ENCODE measurements at regions not wholly inside any gene's neighbourhood (a gene's known extent, or its start where the extent isn't known, plus 50 kb on each side); places are given as distances from the start of the nearest gene placed in this dataset.

- no peak for DNase-seq (ENCODE audit: low spot score)
- Mint-ChIP-seq H3K9me3 (peaks cover 16% of the 10 kb centered on the region), H3K36me3 (ENCODE audit: low read depth) (no peaks in the 10 kb centered on the region), H3K4me3 (no peak overlapping the region), H3K27me3 (ENCODE audit: low read depth) (no peaks in the 10 kb centered on the region), H3K4me1 (ENCODE audit: low read depth) (no peaks in the 10 kb centered on the region), H3K27ac (no peak overlapping the region)
Observed at GRCh38 chr12:74922117-74922516, 287.5 kb downstream of the KCNC2 start.

GRCh38 chr12:74922642-74923041, 287.0 kb downstream of the KCNC2 start:
- no peaks in the 10 kb centered on the region for H3K36me3 Mint-ChIP-seq (ENCODE audit: low read depth)
- H3K9me3 Mint-ChIP-seq = peaks cover 16% of the 10 kb centered on the region
- H3K27me3 Mint-ChIP-seq (ENCODE audit: low read depth) = no peaks in the 10 kb centered on the region
- no peak overlapping the region for H3K27ac Mint-ChIP-seq
- H3K4me1 Mint-ChIP-seq (ENCODE audit: low read depth) = no peaks in the 10 kb centered on the region
- no peak overlapping the region for H3K4me3 Mint-ChIP-seq
- DNase-seq (ENCODE audit: low spot score) = no peak

GRCh38 chr12:74941670-74942069, 268.0 kb downstream of the KCNC2 start:
- H3K27ac Mint-ChIP-seq = no peak overlapping the region
- peaks cover 5% of the 10 kb centered on the region for H3K4me1 Mint-ChIP-seq (ENCODE audit: low read depth)
- H3K9me3 Mint-ChIP-seq = no peaks in the 10 kb centered on the region
- no peak for DNase-seq (ENCODE audit: low spot score)
- no peaks in the 10 kb centered on the region for H3K36me3 Mint-ChIP-seq (ENCODE audit: low read depth)
- H3K27me3 Mint-ChIP-seq (ENCODE audit: low read depth) = no peaks in the 10 kb centered on the region
- no peak overlapping the region for H3K4me3 Mint-ChIP-seq

DNA sequence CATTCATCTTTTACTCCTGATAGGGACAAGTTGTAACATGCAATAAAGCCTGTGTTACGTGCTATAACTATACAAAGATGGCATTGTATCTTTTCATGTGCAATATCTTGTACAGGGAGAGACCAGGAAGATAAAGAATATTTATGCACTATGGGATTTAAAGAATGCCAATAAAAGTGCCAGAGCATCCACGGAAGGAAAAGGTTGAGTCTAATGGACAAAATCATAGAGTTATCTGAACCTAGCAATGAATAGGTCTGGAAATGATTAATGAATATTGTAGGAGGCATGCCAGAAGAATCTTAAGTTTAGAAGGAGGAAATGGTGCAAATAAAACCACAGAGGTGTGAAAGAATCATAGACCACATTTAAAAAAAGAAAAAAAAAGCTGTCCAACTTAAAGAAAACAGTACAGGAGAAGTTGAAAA, 263.9 kb downstream of the KCNC2 start:
- peak overlapping the region; percentile 19 for H3K27ac Mint-ChIP-seq
- H3K4me3 Mint-ChIP-seq = no peak overlapping the region
- peaks cover 5% of the 10 kb centered on the region for H3K4me1 Mint-ChIP-seq (ENCODE audit: low read depth)
- no peaks in the 10 kb centered on the region for H3K9me3 Mint-ChIP-seq
- no peaks in the 10 kb centered on the region for H3K36me3 Mint-ChIP-seq (ENCODE audit: low read depth)
- no peaks in the 10 kb centered on the region for H3K27me3 Mint-ChIP-seq (ENCODE audit: low read depth)
- DNase-seq (ENCODE audit: low spot score) = no peak

DNA sequence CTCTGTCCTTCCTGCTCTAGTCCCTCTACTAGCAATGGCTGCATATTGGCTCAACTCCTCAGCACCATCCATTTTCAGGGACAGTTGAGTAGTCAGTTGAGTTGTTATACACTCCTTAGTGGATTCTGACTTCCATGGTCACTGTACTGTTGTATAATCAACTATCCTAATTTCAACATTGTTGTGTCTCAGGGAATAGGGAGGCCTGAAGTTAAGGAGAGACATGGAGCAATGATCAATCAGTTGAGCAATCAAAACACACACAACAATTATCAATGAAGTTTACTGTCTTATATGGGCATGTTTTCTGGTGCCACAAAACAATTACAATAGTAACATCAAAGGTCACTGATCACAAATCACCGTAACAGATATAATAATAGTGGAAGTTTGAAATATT, 255.9 kb downstream of the KCNC2 start:
- H3K4me3 Mint-ChIP-seq = no peak overlapping the region
- DNase-seq (ENCODE audit: low spot score) = no peak
- H3K27ac Mint-ChIP-seq = no peak overlapping the region
- H3K9me3 Mint-ChIP-seq = peaks cover 10% of the 10 kb centered on the region
- H3K4me1 Mint-ChIP-seq (ENCODE audit: low read depth) = no peaks in the 10 kb centered on the region
- H3K36me3 Mint-ChIP-seq (ENCODE audit: low read depth) = no peaks in the 10 kb centered on the region
- H3K27me3 Mint-ChIP-seq (ENCODE audit: low read depth) = no peaks in the 10 kb centered on the region

DNA sequence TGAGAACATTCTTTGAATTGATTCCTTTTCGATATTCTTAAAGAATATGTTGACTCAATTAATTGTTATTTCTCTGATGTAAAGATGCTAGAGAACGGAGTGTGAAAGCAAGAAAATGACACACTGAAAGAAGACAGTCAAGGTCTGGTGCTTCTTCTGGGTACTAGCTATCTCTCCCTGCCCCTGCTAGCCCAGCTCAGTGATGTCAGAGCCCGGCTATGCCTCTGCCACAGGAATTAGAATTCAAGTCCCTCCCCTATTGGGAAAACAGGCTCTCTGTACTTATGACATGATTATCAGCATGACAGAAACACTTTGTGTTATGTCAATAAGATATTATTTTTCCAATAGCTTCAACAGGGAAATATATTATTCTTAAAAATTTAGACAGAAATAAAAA, 252.4 kb downstream of the KCNC2 start:
- Mint-ChIP-seq H3K9me3 (peaks cover 10% of the 10 kb centered on the region), H3K27ac (no peak overlapping the region), H3K4me1 (ENCODE audit: low read depth) (no peaks in the 10 kb centered on the region), H3K4me3 (no peak overlapping the region), H3K27me3 (ENCODE audit: low read depth) (no peaks in the 10 kb centered on the region), H3K36me3 (ENCODE audit: low read depth) (no peaks in the 10 kb centered on the region)
- DNase-seq (ENCODE audit: low spot score) = no peak

DNA sequence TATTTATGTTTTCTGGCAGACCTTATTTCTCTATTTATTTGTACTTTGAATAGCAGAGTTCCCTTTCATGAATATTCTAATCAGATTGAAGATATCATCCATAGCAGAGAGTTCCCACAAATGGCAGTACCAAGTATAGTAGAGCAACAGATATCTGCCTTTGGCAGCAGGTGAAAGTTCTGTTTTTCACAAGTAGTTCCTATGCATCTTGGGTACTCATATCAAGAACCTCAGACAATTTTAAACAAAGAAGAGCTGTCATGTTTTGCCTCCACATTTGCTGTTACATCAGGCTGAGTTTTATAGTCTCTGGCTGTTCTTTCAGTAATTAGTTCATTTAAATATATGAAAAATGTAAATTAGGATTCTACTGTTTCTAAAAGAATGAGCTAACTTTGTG, 252.0 kb downstream of the KCNC2 start:
- H3K4me3 Mint-ChIP-seq = no peak overlapping the region
- peaks cover 10% of the 10 kb centered on the region for H3K9me3 Mint-ChIP-seq
- no peak overlapping the region for H3K27ac Mint-ChIP-seq
- H3K4me1 Mint-ChIP-seq (ENCODE audit: low read depth) = no peaks in the 10 kb centered on the region
- H3K27me3 Mint-ChIP-seq (ENCODE audit: low read depth) = no peaks in the 10 kb centered on the region
- no peak for DNase-seq (ENCODE audit: low spot score)
- no peaks in the 10 kb centered on the region for H3K36me3 Mint-ChIP-seq (ENCODE audit: low read depth)

DNA sequence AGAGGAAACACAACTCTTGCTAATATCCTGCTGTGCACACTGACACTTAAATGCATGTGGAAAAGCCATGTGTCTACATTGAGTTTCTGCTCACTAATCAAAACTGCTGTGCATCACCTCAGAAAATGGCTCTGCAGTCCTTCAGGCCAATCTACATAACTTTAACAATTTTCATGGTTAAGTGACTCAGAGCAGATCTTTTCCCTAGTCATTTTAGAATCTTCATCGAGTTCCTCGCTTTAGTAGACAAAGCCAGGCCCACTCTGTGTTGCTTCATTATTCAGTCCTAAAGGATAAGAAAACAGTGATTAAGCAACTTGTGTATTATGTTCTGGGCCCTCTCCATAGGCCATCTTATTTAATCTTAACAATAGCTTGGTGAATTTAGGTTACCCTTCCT, 250.0 kb downstream of the KCNC2 start:
- Mint-ChIP-seq H3K9me3 (peaks cover 10% of the 10 kb centered on the region), H3K36me3 (ENCODE audit: low read depth) (no peaks in the 10 kb centered on the region), H3K4me1 (ENCODE audit: low read depth) (no peaks in the 10 kb centered on the region), H3K4me3 (no peak overlapping the region), H3K27ac (no peak overlapping the region), H3K27me3 (ENCODE audit: low read depth) (no peaks in the 10 kb centered on the region)
- no peak for DNase-seq (ENCODE audit: low spot score)

DNA sequence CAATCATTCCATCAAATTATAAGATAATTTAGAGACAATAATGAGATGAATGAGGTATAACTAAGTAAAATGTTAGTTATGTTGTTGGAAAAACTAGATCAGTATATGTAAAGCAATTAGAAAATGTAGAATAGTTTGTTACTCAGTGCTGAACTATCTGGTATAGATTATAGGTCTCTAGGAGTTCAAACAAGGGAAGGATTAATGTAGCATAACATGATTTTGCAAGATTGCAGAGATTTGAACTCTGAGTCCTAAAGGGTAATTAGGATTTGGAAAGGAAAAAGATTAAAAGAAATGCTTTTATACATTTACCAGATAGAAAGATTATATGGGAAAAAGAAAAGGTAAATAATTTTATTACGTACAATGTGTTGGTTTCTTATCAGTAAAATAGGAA, 246.3 kb downstream of the KCNC2 start:
- H3K36me3 Mint-ChIP-seq (ENCODE audit: low read depth) = no peaks in the 10 kb centered on the region
- no peaks in the 10 kb centered on the region for H3K4me1 Mint-ChIP-seq (ENCODE audit: low read depth)
- H3K9me3 Mint-ChIP-seq = no peaks in the 10 kb centered on the region
- H3K27ac Mint-ChIP-seq = no peak overlapping the region
- H3K4me3 Mint-ChIP-seq = no peak overlapping the region
- no peak for DNase-seq (ENCODE audit: low spot score)
- H3K27me3 Mint-ChIP-seq (ENCODE audit: low read depth) = no peaks in the 10 kb centered on the region

GRCh38 chr12:74963867-74964331, 245.7 kb downstream of the KCNC2 start:
- no peak overlapping the region for H3K27ac Mint-ChIP-seq
- H3K9me3 Mint-ChIP-seq = no peaks in the 10 kb centered on the region
- H3K4me1 Mint-ChIP-seq (ENCODE audit: low read depth) = no peaks in the 10 kb centered on the region
- no peaks in the 10 kb centered on the region for H3K36me3 Mint-ChIP-seq (ENCODE audit: low read depth)
- no peaks in the 10 kb centered on the region for H3K27me3 Mint-ChIP-seq (ENCODE audit: low read depth)
- no peak for DNase-seq (ENCODE audit: low spot score)
- H3K4me3 Mint-ChIP-seq = no peak overlapping the region

GRCh38 chr12:74964390-74964789, 245.2 kb downstream of the KCNC2 start:
- no peak overlapping the region for H3K27ac Mint-ChIP-seq
- no peaks in the 10 kb centered on the region for H3K27me3 Mint-ChIP-seq (ENCODE audit: low read depth)
- H3K36me3 Mint-ChIP-seq (ENCODE audit: low read depth) = no peaks in the 10 kb centered on the region
- no peaks in the 10 kb centered on the region for H3K9me3 Mint-ChIP-seq
- H3K4me3 Mint-ChIP-seq = no peak overlapping the region
- DNase-seq (ENCODE audit: low spot score) = no peak
- H3K4me1 Mint-ChIP-seq (ENCODE audit: low read depth) = no peaks in the 10 kb centered on the region

GRCh38 chr12:74971201-74971600, 238.4 kb downstream of the KCNC2 start:
- Mint-ChIP-seq H3K4me1 (ENCODE audit: low read depth) (no peaks in the 10 kb centered on the region), H3K4me3 (no peak overlapping the region), H3K27ac (no peak overlapping the region), H3K9me3 (no peaks in the 10 kb centered on the region), H3K36me3 (ENCODE audit: low read depth) (no peaks in the 10 kb centered on the region), H3K27me3 (ENCODE audit: low read depth) (no peaks in the 10 kb centered on the region)
- DNase-seq (ENCODE audit: low spot score) = no peak

DNA sequence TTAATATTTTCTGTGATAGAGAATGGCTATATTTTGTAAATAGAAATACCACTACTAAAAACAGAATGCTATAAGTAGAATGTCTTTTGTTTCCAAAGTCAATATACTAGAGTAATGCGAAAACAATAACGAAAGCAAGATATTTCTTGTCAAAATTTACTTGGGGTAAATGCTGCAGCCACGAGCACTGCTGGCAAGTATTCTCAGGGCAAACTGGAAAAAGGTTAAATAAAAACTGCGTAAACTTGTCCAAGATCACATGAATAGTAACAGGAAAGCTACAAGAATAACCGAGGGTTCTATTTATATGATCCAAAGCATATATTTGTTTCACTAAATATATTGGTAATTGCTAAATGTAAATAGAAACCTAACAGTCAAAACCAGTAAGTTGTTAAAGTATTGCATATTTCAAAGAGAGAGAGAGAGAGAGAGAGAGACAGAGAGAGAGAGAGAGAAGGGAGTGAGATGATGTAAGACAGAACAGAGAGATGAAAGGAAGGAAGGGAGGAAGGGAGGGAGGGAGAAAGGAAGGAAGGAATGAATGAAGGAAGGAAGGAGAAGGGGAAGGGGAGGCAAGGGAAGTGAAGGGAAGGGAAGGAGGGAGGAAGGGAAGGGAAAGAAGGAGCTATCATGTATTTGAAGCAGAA, 231.7 kb downstream of the KCNC2 start:
- DNase-seq (ENCODE audit: low spot score) = no peak
- H3K27ac Mint-ChIP-seq = no peak overlapping the region
- H3K4me3 Mint-ChIP-seq = no peak overlapping the region
- no peaks in the 10 kb centered on the region for H3K4me1 Mint-ChIP-seq (ENCODE audit: low read depth)
- no peaks in the 10 kb centered on the region for H3K9me3 Mint-ChIP-seq
- no peaks in the 10 kb centered on the region for H3K27me3 Mint-ChIP-seq (ENCODE audit: low read depth)
- no peaks in the 10 kb centered on the region for H3K36me3 Mint-ChIP-seq (ENCODE audit: low read depth)

DNA sequence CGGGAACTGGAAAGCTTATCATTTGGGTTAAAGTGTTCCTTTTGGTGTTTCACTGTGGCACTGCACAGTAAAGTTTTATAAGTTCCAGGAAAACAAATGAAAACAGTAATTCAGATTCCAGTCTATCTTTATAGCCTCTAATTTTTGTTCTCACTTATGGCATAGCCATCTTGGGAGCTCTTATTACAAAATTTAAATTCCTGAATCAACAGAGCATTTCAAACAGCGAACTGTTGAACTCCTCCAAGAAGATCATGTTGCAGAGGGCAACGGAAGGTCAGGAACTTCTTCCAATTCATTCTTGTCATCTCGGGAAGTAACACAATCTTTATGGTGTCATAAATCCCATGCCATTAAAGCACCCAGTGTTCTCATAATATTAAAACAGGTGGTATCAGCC, 229.1 kb downstream of the KCNC2 start:
- H3K4me3 Mint-ChIP-seq = no peak overlapping the region
- no peaks in the 10 kb centered on the region for H3K27me3 Mint-ChIP-seq (ENCODE audit: low read depth)
- no peak for DNase-seq (ENCODE audit: low spot score)
- H3K4me1 Mint-ChIP-seq (ENCODE audit: low read depth) = no peaks in the 10 kb centered on the region
- H3K9me3 Mint-ChIP-seq = no peaks in the 10 kb centered on the region
- no peaks in the 10 kb centered on the region for H3K36me3 Mint-ChIP-seq (ENCODE audit: low read depth)
- no peak overlapping the region for H3K27ac Mint-ChIP-seq

DNA sequence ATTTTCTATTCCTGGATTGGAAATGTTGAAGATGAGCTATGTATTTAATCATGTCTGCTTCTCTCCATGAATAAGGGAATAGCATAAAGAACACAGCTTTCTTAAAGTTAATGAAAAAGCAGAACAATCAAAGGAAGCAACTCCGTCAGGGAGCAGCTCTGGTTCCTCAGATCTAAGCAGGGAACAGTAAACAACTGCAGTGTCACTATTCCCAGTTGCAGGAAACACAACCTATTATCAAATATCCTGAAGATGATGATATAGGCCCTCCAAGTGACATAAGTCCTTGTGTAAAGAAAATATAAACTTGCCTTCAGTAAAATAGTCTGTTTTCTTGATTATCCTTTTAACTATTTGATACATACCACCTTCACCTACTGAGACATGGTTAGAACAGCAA, 228.1 kb downstream of the KCNC2 start:
- H3K27me3 Mint-ChIP-seq (ENCODE audit: low read depth) = no peaks in the 10 kb centered on the region
- DNase-seq (ENCODE audit: low spot score) = no peak
- no peak overlapping the region for H3K4me3 Mint-ChIP-seq
- no peaks in the 10 kb centered on the region for H3K4me1 Mint-ChIP-seq (ENCODE audit: low read depth)
- H3K36me3 Mint-ChIP-seq (ENCODE audit: low read depth) = no peaks in the 10 kb centered on the region
- no peak overlapping the region for H3K27ac Mint-ChIP-seq
- H3K9me3 Mint-ChIP-seq = no peaks in the 10 kb centered on the region

Measured in T-helper 2 cell treated with Interferon-gamma antibody and Interleukin-4, amounts not matched to agents 5 μg/mL and 100 μg/mL, for 36 hours (primary cell).